Nephron (organoid): ENCODE measurements at regions not wholly inside any gene's neighbourhood (a gene's known extent, or its start where the extent isn't known, plus 50 kb on each side); places are given as distances from the start of the nearest gene placed in this dataset.

Experiments
- H3K27ac Mint-ChIP-seq, 3 experiments: 2 replicates each; pipeline ENCODE4 v1.8.0; 2020; ENCODE audit warnings: mixed read lengths in 3 of 3, mild to moderate bottlenecking in 2 of 3, moderate library complexity in 1 of 3
- H3K27me3 Mint-ChIP-seq: 2 replicates; pipeline ENCODE4 v1.8.0; 2021; ENCODE audit warnings: low read depth, mild to moderate bottlenecking, moderate library complexity, mixed read lengths
- H3K36me3 Mint-ChIP-seq: 2 replicates; pipeline ENCODE4 v1.8.0; 2020; ENCODE audit warnings: low read depth, mixed read lengths
- H3K4me1 Mint-ChIP-seq: 2 replicates; pipeline ENCODE4 v1.8.0; 2020; ENCODE audit warnings: mixed read lengths
- H3K4me3 Mint-ChIP-seq, 3 experiments: 2 replicates each; pipeline ENCODE4 v1.8.0; 2020; ENCODE audit warnings: mild to moderate bottlenecking in 3 of 3, mixed read lengths in 3 of 3, moderate library complexity in 2 of 3
- H3K9me3 Mint-ChIP-seq: 2 replicates; pipeline ENCODE4 v1.8.0; 2020; ENCODE audit warnings: mixed read lengths
- CTCF ChIP-seq, 3 experiments: fragments of 200-600 bp; sonication (generic); IDR thresholded peaks; one replicate each; pipeline ENCODE4 v1.5.0; 2021; ENCODE audit warnings: antibody characterized with exemption in 3 of 3; ENCODE audit not compliant: unreplicated experiment in 3 of 3

GRCh38 chr3:102148598-102149337 lies 286.0 kb upstream of the ZPLD1 start:
- H3K36me3 Mint-ChIP-seq = no peaks in the 10 kb centered on the region
- H3K27ac Mint-ChIP-seq = no peak overlapping the region
- no peaks in the 10 kb centered on the region for H3K4me1 Mint-ChIP-seq
- no peak for TF ChIP-seq CTCF (IDR thresholded peaks at IDR 0.05; ENCODE audit: unreplicated experiment in 3 of 3)
- H3K9me3 Mint-ChIP-seq = peaks cover 40% of the 10 kb centered on the region
- peaks cover 9% of the 10 kb centered on the region for H3K27me3 Mint-ChIP-seq
- no peak overlapping the region for H3K4me3 Mint-ChIP-seq

GRCh38 chr3:102151935-102152334 lies 282.9 kb upstream of the ZPLD1 start:
- no peak overlapping the region for H3K4me3 Mint-ChIP-seq
- peaks cover 44% of the 10 kb centered on the region for H3K9me3 Mint-ChIP-seq
- no peaks in the 10 kb centered on the region for H3K36me3 Mint-ChIP-seq
- TF ChIP-seq CTCF (IDR thresholded peaks at IDR 0.05; ENCODE audit: unreplicated experiment in 3 of 3) = no peak
- peaks cover 9% of the 10 kb centered on the region for H3K27me3 Mint-ChIP-seq
- no peaks in the 10 kb centered on the region for H3K4me1 Mint-ChIP-seq
- H3K27ac Mint-ChIP-seq = no peak overlapping the region

GRCh38 chr3:102156426-102156825 lies 278.4 kb upstream of the ZPLD1 start:
- no peak for TF ChIP-seq CTCF (IDR thresholded peaks at IDR 0.05; ENCODE audit: unreplicated experiment in 3 of 3)
- Mint-ChIP-seq H3K4me1 (no peaks in the 10 kb centered on the region), H3K9me3 (peaks cover 18% of the 10 kb centered on the region), H3K4me3 (no peak overlapping the region), H3K27me3 (no peaks in the 10 kb centered on the region), H3K27ac (no peak overlapping the region), H3K36me3 (no peaks in the 10 kb centered on the region)

GRCh38 chr3:102158080-102158740 lies 276.6 kb upstream of the ZPLD1 start:
- no peak overlapping the region for H3K4me3 Mint-ChIP-seq

GRCh38 chr3:102159810-102160451 lies 274.9 kb upstream of the ZPLD1 start:
- no peak for TF ChIP-seq CTCF (IDR thresholded peaks at IDR 0.05; ENCODE audit: unreplicated experiment in 3 of 3)
- H3K4me3 Mint-ChIP-seq = no peak overlapping the region

More at GRCh38 chr3:102158080-102158740, 276.6 kb upstream of the ZPLD1 start:
- TF ChIP-seq CTCF (IDR thresholded peaks at IDR 0.05; ENCODE audit: unreplicated experiment in 3 of 3) = no peak
- H3K27me3 Mint-ChIP-seq = no peaks in the 10 kb centered on the region
- no peaks in the 10 kb centered on the region for H3K36me3 Mint-ChIP-seq
- H3K27ac Mint-ChIP-seq = no peak overlapping the region
- H3K4me1 Mint-ChIP-seq = peaks cover 9% of the 10 kb centered on the region
- H3K9me3 Mint-ChIP-seq = peaks cover 5% of the 10 kb centered on the region

More at GRCh38 chr3:102159810-102160451, 274.9 kb upstream of the ZPLD1 start:
- H3K27ac Mint-ChIP-seq = no peak overlapping the region
- no peaks in the 10 kb centered on the region for H3K27me3 Mint-ChIP-seq
- H3K36me3 Mint-ChIP-seq = no peaks in the 10 kb centered on the region
- H3K4me1 Mint-ChIP-seq = peaks cover 10% of the 10 kb centered on the region
- no peaks in the 10 kb centered on the region for H3K9me3 Mint-ChIP-seq
